Right atrium auricular region (tissue), 2 donors: ENCODE measurements at regions not wholly inside any gene's neighbourhood (a gene's known extent, or its start where the extent isn't known, plus 50 kb on each side); places are given as distances from the start of the nearest gene placed in this dataset.

Experiments
- DNase-seq: peaks from one replicate; pipeline ENCODE4 v3.0.0-alpha.2; 2019; ENCODE audit warnings: low spot score
- H3K27ac ChIP-seq, 2 donors: fragments of 200-600 bp; sonication (generic); 1 replicate in 1 of 2; 2 replicates in 1 of 2; pipeline ENCODE4 v1.5.1; 2016 to 2019
- H3K27me3 ChIP-seq, 2 donors: fragments of 200-600 bp; sonication (generic); one replicate each; pipeline versions ENCODE4 v1.5.1 to v1.6.0; 2017 to 2019
- H3K36me3 ChIP-seq: fragments of 200-600 bp; sonication (generic); one replicate; pipeline ENCODE4 v1.5.1; 2016
- H3K4me1 ChIP-seq, 2 donors: fragments of 200-600 bp; sonication (generic); one replicate each; pipeline versions ENCODE4 v1.5.1 to v1.6.0; 2017 to 2019
- H3K4me3 ChIP-seq, 2 donors: fragments of 200-600 bp; sonication (generic); 1 replicate in 1 of 2; 2 replicates in 1 of 2; pipeline ENCODE4 v1.5.1; 2017 to 2019; ENCODE audit warnings: mild to moderate bottlenecking in 1 of 2, moderate library complexity in 1 of 2
- H3K9me3 ChIP-seq, 2 donors: fragments of 200-600 bp; sonication (generic); one replicate each; pipeline ENCODE4 v1.5.1; 2019
- CTCF ChIP-seq, 2 donors: fragments of 200-600 bp; sonication (generic); IDR thresholded peaks; one replicate each; pipeline ENCODE4 v1.5.1; 2019; ENCODE audit warnings: antibody characterized with exemption in 2 of 2

DNA sequence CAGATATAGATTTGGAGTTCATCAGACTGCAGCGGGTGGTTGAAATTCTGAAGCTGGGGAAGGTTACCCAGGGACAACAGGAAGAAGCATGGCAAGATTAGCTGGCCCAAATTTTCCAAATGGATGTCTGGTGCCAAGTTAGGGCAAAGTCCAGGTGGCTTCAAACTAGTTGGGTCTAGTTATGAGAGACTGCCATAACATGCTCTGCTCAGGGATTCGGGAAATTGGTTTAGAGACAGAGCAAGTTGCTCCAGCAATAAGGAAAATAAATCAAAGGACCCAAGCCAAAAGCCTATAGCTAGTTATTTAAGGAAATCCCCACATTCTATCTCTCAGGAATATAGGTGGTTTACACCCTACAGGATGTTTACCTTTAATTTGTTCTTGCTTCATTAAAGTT is 125.7 kb upstream of the BTG1 start:
- Histone ChIP-seq H3K27me3 (no peaks in the 10 kb centered on the region), H3K4me3 (no peak overlapping the region), H3K4me1 (no peaks in the 10 kb centered on the region), H3K36me3 (no peaks in the 10 kb centered on the region), H3K9me3 (no peaks in the 10 kb centered on the region), H3K27ac (no peak overlapping the region)
- TF ChIP-seq CTCF (IDR thresholded peaks at IDR 0.05): no peak
- no peak for DNase-seq

DNA sequence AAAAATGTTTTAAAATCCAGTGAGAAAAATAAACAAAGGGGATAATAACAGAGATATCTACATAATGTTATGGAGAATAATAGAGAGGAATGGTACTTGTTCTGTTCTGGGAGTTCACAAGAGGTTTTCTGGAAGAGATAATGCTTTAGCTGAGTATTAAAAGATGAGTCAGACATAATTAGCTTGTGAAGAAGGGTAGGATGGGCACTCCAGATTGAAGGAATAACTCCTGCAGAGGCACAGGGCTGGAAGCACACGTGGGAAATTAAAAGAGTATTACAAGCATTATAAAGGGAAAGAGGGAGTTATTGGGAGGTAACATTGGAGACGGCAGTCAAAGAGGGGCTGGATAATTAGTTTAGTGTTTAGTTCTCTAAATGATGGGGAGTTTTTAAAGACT is 124.9 kb upstream of the BTG1 start:
- no peaks in the 10 kb centered on the region for H3K36me3 ChIP-seq
- TF ChIP-seq CTCF (IDR thresholded peaks at IDR 0.05): no peak
- H3K27me3 ChIP-seq: no peaks in the 10 kb centered on the region
- H3K9me3 ChIP-seq: no peaks in the 10 kb centered on the region
- no peak for DNase-seq
- no peak overlapping the region for H3K4me3 ChIP-seq
- no peaks in the 10 kb centered on the region for H3K4me1 ChIP-seq
- no peak overlapping the region for H3K27ac ChIP-seq

GRCh38 chr12:92268946-92269345 is 123.3 kb upstream of the BTG1 start:
- Histone ChIP-seq H3K4me3 (no peak overlapping the region), H3K9me3 (no peaks in the 10 kb centered on the region), H3K27ac (no peak overlapping the region), H3K4me1 (no peaks in the 10 kb centered on the region), H3K36me3 (no peaks in the 10 kb centered on the region), H3K27me3 (no peaks in the 10 kb centered on the region)
- TF ChIP-seq CTCF (IDR thresholded peaks at IDR 0.05): no peak
- DNase-seq: no peak

GRCh38 chr12:92261692-92262091 is 116.0 kb upstream of the BTG1 start:
- Histone ChIP-seq H3K36me3 (no peaks in the 10 kb centered on the region), H3K27me3 (no peaks in the 10 kb centered on the region), H3K4me1 (no peaks in the 10 kb centered on the region), H3K27ac (no peak overlapping the region), H3K4me3 (no peak overlapping the region), H3K9me3 (no peaks in the 10 kb centered on the region)
- DNase-seq: no peak
- TF ChIP-seq CTCF (IDR thresholded peaks at IDR 0.05): no peak

DNA sequence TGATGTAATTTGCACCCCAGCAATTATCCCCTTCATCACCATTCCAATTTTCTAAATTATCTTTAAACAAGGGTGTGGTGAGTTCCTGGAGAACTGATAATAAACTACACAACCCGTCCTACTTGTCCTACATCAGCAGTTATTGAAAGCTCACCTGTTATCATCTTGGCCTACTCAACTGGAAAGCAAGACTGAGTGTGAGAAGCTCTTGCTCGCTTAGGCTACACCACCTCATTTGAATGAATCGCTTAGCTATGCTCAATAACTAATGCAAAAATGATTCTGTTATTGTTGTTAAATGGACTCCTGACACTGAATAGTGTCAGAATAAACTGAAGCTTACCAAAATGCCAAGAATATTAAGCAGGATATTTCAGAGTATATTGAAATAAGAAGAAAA is 115.4 kb upstream of the BTG1 start:
- Histone ChIP-seq H3K4me3 (no peak overlapping the region), H3K4me1 (no peaks in the 10 kb centered on the region), H3K36me3 (no peaks in the 10 kb centered on the region), H3K27me3 (no peaks in the 10 kb centered on the region), H3K27ac (no peak overlapping the region), H3K9me3 (no peaks in the 10 kb centered on the region)
- no peak for TF ChIP-seq CTCF (IDR thresholded peaks at IDR 0.05)
- DNase-seq: no peak

GRCh38 chr12:92259696-92260251 is 114.1 kb upstream of the BTG1 start:
- H3K4me1 ChIP-seq: no peaks in the 10 kb centered on the region
- no peaks in the 10 kb centered on the region for H3K27me3 ChIP-seq
- no peaks in the 10 kb centered on the region for H3K36me3 ChIP-seq
- no peaks in the 10 kb centered on the region for H3K9me3 ChIP-seq
- H3K27ac ChIP-seq: no peak overlapping the region
- H3K4me3 ChIP-seq: no peak overlapping the region
- DNase-seq: no peak
- no peak for TF ChIP-seq CTCF (IDR thresholded peaks at IDR 0.05)
